ENCODE measurements at regions not wholly inside any gene's neighbourhood (a gene's known extent, or its start where the extent isn't known, plus 50 kb on each side); places are given as distances from the start of the nearest gene placed in this dataset.

GRCh38 chr4:185920691-185921260 is 108.8 kb upstream of the SORBS2 start:
- DNase-seq (ENCODE audit: low spot score) = no peak
- TF ChIP-seq, protein P1, sequence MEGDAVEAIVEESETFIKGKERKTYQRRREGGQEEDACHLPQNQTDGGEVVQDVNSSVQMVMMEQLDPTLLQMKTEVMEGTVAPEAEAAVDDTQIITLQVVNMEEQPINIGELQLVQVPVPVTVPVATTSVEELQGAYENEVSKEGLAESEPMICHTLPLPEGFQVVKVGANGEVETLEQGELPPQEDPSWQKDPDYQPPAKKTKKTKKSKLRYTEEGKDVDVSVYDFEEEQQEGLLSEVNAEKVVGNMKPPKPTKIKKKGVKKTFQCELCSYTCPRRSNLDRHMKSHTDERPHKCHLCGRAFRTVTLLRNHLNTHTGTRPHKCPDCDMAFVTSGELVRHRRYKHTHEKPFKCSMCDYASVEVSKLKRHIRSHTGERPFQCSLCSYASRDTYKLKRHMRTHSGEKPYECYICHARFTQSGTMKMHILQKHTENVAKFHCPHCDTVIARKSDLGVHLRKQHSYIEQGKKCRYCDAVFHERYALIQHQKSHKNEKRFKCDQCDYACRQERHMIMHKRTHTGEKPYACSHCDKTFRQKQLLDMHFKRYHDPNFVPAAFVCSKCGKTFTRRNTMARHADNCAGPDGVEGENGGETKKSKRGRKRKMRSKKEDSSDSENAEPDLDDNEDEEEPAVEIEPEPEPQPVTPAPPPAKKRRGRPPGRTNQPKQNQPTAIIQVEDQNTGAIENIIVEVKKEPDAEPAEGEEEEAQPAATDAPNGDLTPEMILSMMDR (IDR thresholded peaks at IDR 0.05; ENCODE audit: extremely low read depth, missing control alignments) = no peak

GRCh38 chr4:185921583-185922555 is 109.9 kb upstream of the SORBS2 start:
- no peak for DNase-seq (ENCODE audit: low spot score)
- TF ChIP-seq, protein P1 (IDR thresholded peaks at IDR 0.05; ENCODE audit: extremely low read depth, missing control alignments) = no peak

GRCh38 chr4:185924458-185925044 is 112.6 kb upstream of the SORBS2 start:
- TF ChIP-seq, protein P1 (IDR thresholded peaks at IDR 0.05; ENCODE audit: extremely low read depth, missing control alignments) = no peak
- DNase-seq (ENCODE audit: low spot score) = no peak

DNA sequence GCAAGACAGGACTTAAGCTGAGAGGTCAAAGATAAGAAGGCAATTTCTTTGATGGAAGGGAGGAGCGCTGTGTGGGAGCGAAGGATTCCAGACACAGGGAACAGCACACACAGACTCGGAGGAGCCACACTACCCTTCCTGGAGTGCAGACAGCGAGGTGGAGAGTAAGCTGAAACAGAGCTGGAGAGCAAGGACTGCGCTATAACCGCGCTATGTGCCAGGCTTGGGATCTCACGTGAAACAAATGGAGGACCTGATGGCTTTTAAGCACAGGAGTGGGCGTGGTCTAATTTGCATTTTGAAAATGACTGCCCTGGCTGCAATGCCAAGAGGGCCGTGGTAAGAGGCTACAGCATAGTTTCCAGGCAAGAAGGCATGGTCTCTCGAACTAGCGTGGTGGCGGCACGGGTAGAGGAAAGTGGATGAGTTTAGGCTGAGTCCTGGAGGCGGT is 113.9 kb upstream of the SORBS2 start:
- no peak for DNase-seq (ENCODE audit: low spot score)
- TF ChIP-seq, protein P1 (IDR thresholded peaks at IDR 0.05; ENCODE audit: extremely low read depth, missing control alignments) = no peak

- no peak for DNase-seq (ENCODE audit: low spot score)
- TF ChIP-seq, protein P1 (IDR thresholded peaks at IDR 0.05; ENCODE audit: extremely low read depth, missing control alignments) = no peak
These were observed 119.4 kb upstream of the SORBS2 start for GRCh38 chr4:185931375-185931774.

DNA sequence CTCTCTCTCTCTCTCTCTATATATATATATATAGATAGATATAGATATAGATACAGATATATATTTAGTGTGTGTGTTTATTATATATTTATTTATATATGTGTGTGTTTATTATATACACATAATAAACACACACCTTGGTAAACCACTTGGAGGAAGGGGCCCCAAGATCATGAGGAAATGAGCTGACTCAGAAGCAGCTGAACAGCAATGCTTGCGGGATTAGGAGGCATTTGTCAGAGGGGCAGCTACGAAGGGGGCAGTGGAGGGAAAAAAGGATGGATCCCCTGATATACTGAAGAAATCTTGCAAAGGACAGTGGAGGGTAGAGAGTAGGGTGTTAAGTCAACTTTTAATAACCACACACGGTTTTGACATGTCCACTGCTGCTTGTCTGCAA is 120.0 kb upstream of the SORBS2 start:
- TF ChIP-seq, protein P1 (IDR thresholded peaks at IDR 0.05; ENCODE audit: extremely low read depth, missing control alignments) = no peak
- no peak for DNase-seq (ENCODE audit: low spot score)

DNA sequence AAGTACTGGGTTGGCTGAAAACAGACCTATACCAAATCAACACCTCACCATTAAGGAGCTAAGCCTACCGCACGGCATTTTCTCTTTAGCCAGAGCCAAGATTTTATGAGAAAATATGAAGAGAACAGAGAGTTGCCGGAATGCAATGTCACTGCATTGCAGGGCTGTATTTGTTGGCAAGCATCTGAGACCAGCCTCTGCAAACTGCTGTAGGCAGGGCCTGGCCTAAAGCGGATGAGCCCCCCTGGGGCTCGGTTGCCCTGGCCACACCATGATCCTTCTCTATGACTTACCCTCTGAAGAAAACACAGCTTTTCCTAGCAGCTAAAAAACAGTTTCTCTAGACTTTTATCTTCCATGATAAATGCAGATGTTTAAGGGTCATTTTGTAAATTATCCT is 120.5 kb upstream of the SORBS2 start:
- no peak for DNase-seq (ENCODE audit: low spot score)
- TF ChIP-seq, protein P1 (IDR thresholded peaks at IDR 0.05; ENCODE audit: extremely low read depth, missing control alignments) = no peak

All from GM20000 (cell line).